Activated B cell treated with CpG ODN at 0.5 μM for 24 hours (primary cell): ENCODE measurements at regions not wholly inside any gene's neighbourhood (a gene's known extent, or its start where the extent isn't known, plus 50 kb on each side); places are given as distances from the start of the nearest gene placed in this dataset.

Source experiments
- ATAC-seq: fragments of 200-7000 bp; cut with Tn5 transposase; one replicate; pipeline ENCODE4 v1.10.0; 2021; ENCODE audit warnings: low read depth, mild to moderate bottlenecking, moderate library complexity
- CTCF ChIA-PET: fragments of 350-600 bp; sonication (Branson Sonifier 250); formaldehyde crosslinking; loops from one replicate; lab custom pipeline; 2021; ENCODE audit warnings: antibody characterized with exemption; lab: Charles Lee
- POLR2A ChIA-PET: fragments of 350-600 bp; sonication (Branson Sonifier 250); formaldehyde crosslinking; loops from one replicate; lab custom pipeline; 2021; ENCODE audit warnings: antibody characterized with exemption; lab: Charles Lee
- DNase-seq: peaks from one replicate; pipeline ENCODE4 v3.0.0; 2022
- H3K27ac Mint-ChIP-seq: one replicate; pipeline ENCODE4 v1.8.0; 2020; ENCODE audit warnings: mixed read lengths
- H3K27me3 Mint-ChIP-seq: one replicate; pipeline ENCODE4 v1.8.0; 2021; ENCODE audit warnings: mixed read lengths
- H3K36me3 Mint-ChIP-seq: one replicate; pipeline ENCODE4 v1.8.0; 2021; ENCODE audit warnings: low read depth, mixed read lengths
- H3K4me1 Mint-ChIP-seq: one replicate; pipeline ENCODE4 v1.8.0; 2021; ENCODE audit warnings: mixed read lengths
- H3K4me3 Mint-ChIP-seq: one replicate; pipeline ENCODE4 v1.8.0; 2020; ENCODE audit warnings: mild to moderate bottlenecking, mixed read lengths
- H3K9me3 Mint-ChIP-seq: one replicate; pipeline ENCODE4 v1.8.0; 2020; ENCODE audit warnings: mixed read lengths
- CTCF ChIP-seq: fragments of 200-600 bp; IDR thresholded peaks from one replicate; pipeline ENCODE4 v1.8.0; 2022; ENCODE audit warnings: antibody characterized with exemption, mild to moderate bottlenecking
- intact Hi-C: fragments of 100-400 bp; cut with micrococcal nuclease; formaldehyde crosslinking; loops from one replicate; pipeline ENCODE4 v1.15.1; 2024

GRCh38 chr18:76131738-76132137 is 363.3 kb downstream of the ZNF516 start:
- POLR2A ChIA-PET, result no interaction called here
- Mint-ChIP-seq H3K4me1 (no peaks in the 10 kb centered on the region), H3K9me3 (no peaks in the 10 kb centered on the region), H3K27ac (no peak overlapping the region), H3K27me3 (no peaks in the 10 kb centered on the region), H3K36me3 (no peaks in the 10 kb centered on the region), H3K4me3 (no peak overlapping the region)
- CTCF ChIA-PET, result no interaction called here
- no peak for ATAC-seq
- TF ChIP-seq CTCF, result no peak
- DNase-seq, result no peak
- intact Hi-C loops, result no loop called here

- H3K9me3 Mint-ChIP-seq, result no peaks in the 10 kb centered on the region
- ChIA-PET CTCF (no interaction called here), POLR2A (no interaction called here)
- H3K27ac Mint-ChIP-seq, result no peak overlapping the region
- ATAC-seq (no peak), DNase-seq (no peak)
- H3K4me3 Mint-ChIP-seq, result no peak overlapping the region
- H3K27me3 Mint-ChIP-seq, result no peaks in the 10 kb centered on the region
- no peaks in the 10 kb centered on the region for H3K4me1 Mint-ChIP-seq
- intact Hi-C loops, result no loop called here
- no peaks in the 10 kb centered on the region for H3K36me3 Mint-ChIP-seq
- TF ChIP-seq CTCF, result no peak
Observed at GRCh38 chr18:76130845-76131244, 364.2 kb downstream of the ZNF516 start.

- DNase-seq (no peak), ATAC-seq (no peak)
- Mint-ChIP-seq H3K9me3 (peaks cover 2% of the 10 kb centered on the region), H3K27ac (no peak overlapping the region), H3K4me1 (no peaks in the 10 kb centered on the region), H3K4me3 (no peak overlapping the region), H3K36me3 (no peaks in the 10 kb centered on the region), H3K27me3 (no peaks in the 10 kb centered on the region)
- POLR2A ChIA-PET, result no interaction called here
- intact Hi-C loops, result no loop called here
- CTCF ChIA-PET, result no interaction called here
- TF ChIP-seq CTCF, result no peak
Observed at GRCh38 chr18:76126327-76126726, 368.7 kb downstream of the ZNF516 start.

DNA sequence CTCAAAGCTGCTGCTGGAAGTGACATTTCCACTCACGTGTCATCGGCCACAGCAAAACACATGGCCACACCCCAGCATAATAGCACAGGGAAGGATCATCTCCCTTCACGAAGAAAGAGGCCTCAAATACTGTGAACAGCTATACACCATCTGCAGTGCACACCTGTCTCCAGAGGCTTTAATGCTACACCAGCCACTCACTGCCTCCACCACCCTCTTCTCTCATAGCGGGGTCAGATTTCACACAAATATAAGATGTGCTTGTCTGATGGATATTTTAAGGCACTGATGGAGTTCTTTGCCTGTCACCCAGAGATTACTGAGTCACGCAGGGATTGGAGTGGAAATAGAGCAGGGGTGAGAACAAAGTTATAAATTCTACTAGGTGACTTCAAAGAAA is 374.0 kb downstream of the ZNF516 start:
- DNase-seq, result no peak
- TF ChIP-seq CTCF, result no peak
- H3K9me3 Mint-ChIP-seq, result peaks cover 2% of the 10 kb centered on the region

GRCh38 chr18:76115580-76115979 is 379.5 kb downstream of the ZNF516 start:
- Mint-ChIP-seq H3K4me1 (no peaks in the 10 kb centered on the region), H3K4me3 (no peak overlapping the region), H3K36me3 (no peaks in the 10 kb centered on the region), H3K9me3 (no peaks in the 10 kb centered on the region), H3K27ac (no peak overlapping the region), H3K27me3 (no peaks in the 10 kb centered on the region)
- TF ChIP-seq CTCF, result no peak
- no peak for ATAC-seq
- intact Hi-C loops, result no loop called here
- DNase-seq, result no peak
- ChIA-PET POLR2A (no interaction called here), CTCF (no interaction called here)

More for the DNA sequence above, 374.0 kb downstream of the ZNF516 start:
- Mint-ChIP-seq H3K27ac (no peak overlapping the region), H3K27me3 (no peaks in the 10 kb centered on the region), H3K4me3 (no peak overlapping the region), H3K36me3 (no peaks in the 10 kb centered on the region), H3K4me1 (no peaks in the 10 kb centered on the region)
- POLR2A ChIA-PET, result no interaction called here
- CTCF ChIA-PET, result no interaction called here
- intact Hi-C loops, result no loop called here
- ATAC-seq, result no peak
